HAP-1 (cell line): ENCODE measurements at regions not wholly inside any gene's neighbourhood (a gene's known extent, or its start where the extent isn't known, plus 50 kb on each side); places are given as distances from the start of the nearest gene placed in this dataset.

Experiments
- DNase-seq, 2 experiments: peaks; one replicate each; pipeline ENCODE4 v3.0.0-alpha.2; 2016 to 2020; ENCODE audit warnings: low spot score in 2 of 2
- H3K27me3 ChIP-seq: fragments of 250-450 bp; sonication (Bioruptor Pico); 2 replicates; pipeline ENCODE4 v1.5.1; 2020; ENCODE audit warnings: low read depth, mild to moderate bottlenecking, moderate library complexity
- H3K36me3 ChIP-seq: fragments of 250-450 bp; sonication (Bioruptor Pico); replicated peaks from 2 replicates; pipeline ENCODE4 v1.5.1; 2020; ENCODE audit warnings: mild to moderate bottlenecking
- H3K4me1 ChIP-seq: fragments of 250-450 bp; sonication (Bioruptor Pico); 2 replicates; pipeline ENCODE4 v1.5.1; 2020; ENCODE audit warnings: mild to moderate bottlenecking
- H3K4me3 ChIP-seq: fragments of 250-450 bp; sonication (Bioruptor Pico); 2 replicates; pipeline ENCODE4 v1.5.1; 2020; ENCODE audit warnings: mild to moderate bottlenecking, moderate library complexity
- H3K9me3 ChIP-seq: fragments of 250-450 bp; sonication (Bioruptor Pico); 2 replicates; pipeline ENCODE4 v1.5.1; 2020; ENCODE audit warnings: mild to moderate bottlenecking, moderate library complexity
- in situ Hi-C: fragments of 300-500 bp; cut with MboI; formaldehyde crosslinking; loops from 3 replicates; pipeline ENCODE4 v1.14.3; 2020; ENCODE audit warnings: low sequenced_read_pairs, inconsistent platforms, mixed read lengths

DNA sequence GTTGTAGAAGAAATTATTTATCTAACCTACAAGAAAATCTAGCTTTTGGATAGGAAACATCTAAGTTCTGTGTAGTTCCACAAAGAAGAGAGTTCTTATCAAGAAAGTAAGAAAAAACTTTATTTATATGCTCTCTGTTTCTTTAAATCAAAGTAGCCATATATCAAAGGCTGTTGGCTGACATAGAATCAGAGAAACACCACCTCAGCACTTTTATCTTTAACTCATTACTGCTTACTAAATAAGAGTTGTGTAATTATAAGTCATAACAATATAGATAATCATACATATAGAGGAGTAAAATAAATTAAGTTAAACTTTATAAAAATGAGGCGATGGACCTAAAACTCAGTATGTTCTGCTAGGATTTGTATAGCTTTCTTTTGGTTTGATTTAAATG, 570.6 kb downstream of the PCDH17 start:
- no peak for DNase-seq
- H3K4me3 ChIP-seq, result no peak overlapping the region
- H3K4me1 ChIP-seq, result no peaks in the 10 kb centered on the region
- no peaks in the 10 kb centered on the region for H3K36me3 ChIP-seq
- H3K9me3 ChIP-seq, result no peaks in the 10 kb centered on the region
- no peaks in the 10 kb centered on the region for H3K27me3 ChIP-seq
- in situ Hi-C loops, result no loop called here

DNA sequence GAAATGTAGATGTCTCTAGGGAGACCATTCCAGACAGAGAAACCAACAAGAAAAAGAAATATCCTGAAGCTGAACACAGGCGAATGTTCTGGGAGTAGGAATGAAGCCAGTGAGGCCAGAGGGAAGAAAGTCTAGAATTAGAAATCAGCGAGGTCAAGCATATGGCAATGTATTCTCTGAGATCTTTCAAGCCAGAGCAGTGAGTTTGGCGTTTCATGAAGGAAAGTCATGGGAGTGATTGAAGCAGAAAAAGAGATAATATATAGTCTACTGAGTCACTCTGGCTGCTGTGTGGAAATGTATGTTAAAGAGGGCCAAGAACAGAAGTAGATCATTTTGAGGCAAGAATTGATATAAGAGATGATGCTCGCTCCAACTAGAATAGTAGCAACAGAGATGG, 576.0 kb downstream of the PCDH17 start:
- Histone ChIP-seq H3K4me3 (no peak overlapping the region), H3K4me1 (no peaks in the 10 kb centered on the region), H3K9me3 (no peaks in the 10 kb centered on the region), H3K36me3 (no peaks in the 10 kb centered on the region), H3K27me3 (no peaks in the 10 kb centered on the region)
- in situ Hi-C loops, result no loop called here
- DNase-seq, result no peak

DNA sequence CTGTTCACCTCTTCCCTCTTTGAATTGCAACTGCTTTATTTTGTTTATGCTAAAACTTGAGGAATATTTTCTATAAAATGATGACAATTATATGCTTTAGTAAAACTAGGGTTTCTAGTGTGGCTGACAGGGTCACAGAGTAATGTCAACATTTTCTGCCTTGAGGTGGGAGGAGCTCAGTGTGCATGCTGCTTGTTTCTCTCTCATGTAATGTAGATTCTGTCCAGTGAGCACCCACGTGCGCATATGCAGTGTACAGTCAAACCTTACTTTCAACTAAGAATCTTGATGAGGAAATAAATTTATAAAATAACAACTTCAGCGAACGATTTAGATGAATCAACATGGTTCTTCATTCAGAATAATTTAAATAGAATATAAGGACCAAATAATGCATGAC, 603.9 kb downstream of the PCDH17 start:
- no peaks in the 10 kb centered on the region for H3K27me3 ChIP-seq
- H3K4me3 ChIP-seq, result no peak overlapping the region
- no peaks in the 10 kb centered on the region for H3K9me3 ChIP-seq
- in situ Hi-C loops, result no loop called here
- H3K4me1 ChIP-seq, result no peaks in the 10 kb centered on the region
- no peaks in the 10 kb centered on the region for H3K36me3 ChIP-seq
- no peak for DNase-seq

DNA sequence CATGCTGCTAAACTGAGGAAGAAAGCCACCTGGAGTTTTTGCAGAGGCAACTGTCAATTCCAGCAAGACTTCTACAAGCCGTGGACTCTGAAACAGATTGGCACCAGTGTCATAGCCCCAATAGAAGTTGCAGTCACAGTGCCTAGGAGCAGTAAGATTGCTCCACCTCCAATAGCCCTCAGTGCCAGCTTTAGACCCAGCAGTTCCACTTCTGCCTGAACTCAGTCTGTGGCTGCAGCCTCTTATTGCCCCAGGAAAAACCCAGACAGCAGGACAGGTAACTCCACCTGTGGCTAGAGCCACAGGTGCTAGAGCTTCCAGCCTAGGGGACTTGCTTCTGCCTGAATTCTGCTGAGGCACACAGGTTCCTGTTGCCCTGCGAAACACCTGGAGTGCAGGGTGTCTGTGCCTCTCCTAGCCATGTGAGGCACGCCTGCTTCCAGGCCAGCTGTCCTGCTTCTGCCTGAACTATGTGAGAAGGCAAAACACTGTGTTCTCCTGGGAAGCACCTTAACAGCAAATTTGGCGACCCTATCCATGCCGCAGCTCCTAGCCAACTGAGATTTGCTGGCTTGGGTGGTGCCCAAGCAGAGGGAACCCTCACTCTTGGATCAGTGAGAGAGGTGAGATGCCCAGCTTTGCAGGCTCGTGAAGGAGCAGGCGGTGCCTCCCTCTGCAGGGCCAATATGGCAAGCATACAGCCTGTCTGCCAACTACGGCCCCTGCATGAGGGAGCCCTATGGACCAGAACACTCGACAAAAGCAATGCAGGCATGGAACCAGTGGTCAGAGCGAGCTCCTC, 607.6 kb downstream of the PCDH17 start:
- Histone ChIP-seq H3K36me3 (no peaks in the 10 kb centered on the region), H3K4me1 (no peaks in the 10 kb centered on the region), H3K27me3 (no peaks in the 10 kb centered on the region), H3K9me3 (no peaks in the 10 kb centered on the region), H3K4me3 (no peak overlapping the region)
- DNase-seq, result no peak
- in situ Hi-C loops, result no loop called here

- DNase-seq, result no peak
- Histone ChIP-seq H3K4me1 (no peaks in the 10 kb centered on the region), H3K27me3 (no peaks in the 10 kb centered on the region), H3K4me3 (no peak overlapping the region), H3K9me3 (no peaks in the 10 kb centered on the region), H3K36me3 (no peaks in the 10 kb centered on the region)
- in situ Hi-C loops, result no loop called here
Measured at GRCh38 chr13:58239774-58240268, 608.3 kb downstream of the PCDH17 start.

DNA sequence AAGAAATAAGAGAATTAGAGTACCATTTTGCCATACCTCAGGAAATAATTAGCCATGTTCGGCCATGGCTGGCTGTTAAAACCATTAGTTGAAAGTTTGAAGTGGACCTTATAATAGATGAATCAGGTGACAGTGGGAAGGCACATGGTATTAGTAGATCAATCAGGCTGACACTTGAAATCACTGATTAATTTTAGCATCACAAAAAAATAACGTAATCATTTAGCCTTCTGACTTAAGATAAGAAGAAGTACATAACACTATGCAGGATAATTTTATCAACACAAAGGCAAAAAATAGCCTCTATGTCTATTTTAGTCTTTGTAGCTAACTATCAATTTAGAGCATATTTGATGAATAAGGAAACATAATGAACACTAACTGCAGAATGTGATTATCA, 615.5 kb downstream of the PCDH17 start:
- in situ Hi-C loops, result no loop called here
- Histone ChIP-seq H3K4me1 (no peaks in the 10 kb centered on the region), H3K9me3 (no peaks in the 10 kb centered on the region), H3K27me3 (no peaks in the 10 kb centered on the region), H3K4me3 (no peak overlapping the region), H3K36me3 (no peaks in the 10 kb centered on the region)
- DNase-seq, result no peak

GRCh38 chr13:58254943-58255342, 623.4 kb downstream of the PCDH17 start:
- no peak overlapping the region for H3K4me3 ChIP-seq
- in situ Hi-C loops, result no loop called here

GRCh38 chr13:58266271-58266670, 634.7 kb downstream of the PCDH17 start:
- in situ Hi-C loops, result no loop called here
- no peaks in the 10 kb centered on the region for H3K36me3 ChIP-seq
- no peaks in the 10 kb centered on the region for H3K4me1 ChIP-seq
- no peaks in the 10 kb centered on the region for H3K9me3 ChIP-seq
- no peak overlapping the region for H3K4me3 ChIP-seq
- no peaks in the 10 kb centered on the region for H3K27me3 ChIP-seq
- DNase-seq, result no peak

More at GRCh38 chr13:58254943-58255342, 623.4 kb downstream of the PCDH17 start:
- DNase-seq, result no peak
- Histone ChIP-seq H3K36me3 (no peaks in the 10 kb centered on the region), H3K27me3 (no peaks in the 10 kb centered on the region), H3K4me1 (no peaks in the 10 kb centered on the region), H3K9me3 (no peaks in the 10 kb centered on the region)

- Histone ChIP-seq H3K27me3 (no peaks in the 10 kb centered on the region), H3K4me3 (no peak overlapping the region), H3K9me3 (no peaks in the 10 kb centered on the region), H3K36me3 (no peaks in the 10 kb centered on the region), H3K4me1 (0 out of 2 replicates have a peak, but pooled peaks cover 4% of the 10 kb centered on the region)
- in situ Hi-C loops, result no loop called here
- DNase-seq, result no peak
Measured at GRCh38 chr13:58298556-58299135, 667.1 kb downstream of the PCDH17 start.

- Histone ChIP-seq H3K9me3 (no peaks in the 10 kb centered on the region), H3K27me3 (no peaks in the 10 kb centered on the region), H3K4me1 (0 out of 2 replicates have a peak, but pooled peaks cover 4% of the 10 kb centered on the region), H3K4me3 (no peak overlapping the region), H3K36me3 (no peaks in the 10 kb centered on the region)
- in situ Hi-C loops, result no loop called here
- no peak for DNase-seq
Measured at GRCh38 chr13:58300224-58300623, 668.7 kb downstream of the PCDH17 start.

DNA sequence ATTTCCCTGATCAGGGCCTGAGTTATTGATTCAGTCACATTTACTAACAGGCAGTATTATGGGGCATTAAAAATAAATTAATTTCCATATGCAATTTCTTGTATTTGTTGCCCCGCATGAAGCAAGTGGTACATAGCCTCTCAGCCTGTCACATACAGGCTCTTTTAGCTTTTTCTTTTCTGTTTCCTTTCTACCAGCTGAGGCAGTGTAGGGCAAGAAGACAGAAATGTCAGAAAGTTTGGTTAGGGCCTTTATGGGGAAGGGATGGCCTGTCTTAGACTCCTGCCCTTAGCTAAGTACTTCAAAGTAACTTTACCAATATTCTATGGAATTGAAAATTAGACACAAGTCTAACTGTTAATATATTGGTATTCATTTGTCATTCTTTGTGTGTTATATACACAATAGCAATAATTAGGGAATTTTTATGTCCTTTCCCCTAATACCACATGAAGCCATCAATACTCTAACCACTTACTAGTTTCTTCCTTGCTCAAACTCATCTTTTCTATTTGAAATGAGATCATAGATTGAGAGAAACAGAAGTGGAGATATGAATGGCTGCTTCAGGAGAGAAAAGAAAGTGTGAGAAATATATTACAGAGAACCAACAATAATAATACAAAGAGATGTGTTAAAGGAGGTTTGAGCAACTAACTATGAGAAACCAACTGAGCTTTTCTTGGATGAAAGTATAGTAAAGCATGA, 669.6 kb downstream of the PCDH17 start:
- no peak for DNase-seq
- in situ Hi-C loops, result no loop called here
- Histone ChIP-seq H3K27me3 (no peaks in the 10 kb centered on the region), H3K4me1 (0 out of 2 replicates have a peak, but pooled peaks cover 4% of the 10 kb centered on the region), H3K4me3 (no peak overlapping the region), H3K36me3 (no peaks in the 10 kb centered on the region), H3K9me3 (no peaks in the 10 kb centered on the region)

DNA sequence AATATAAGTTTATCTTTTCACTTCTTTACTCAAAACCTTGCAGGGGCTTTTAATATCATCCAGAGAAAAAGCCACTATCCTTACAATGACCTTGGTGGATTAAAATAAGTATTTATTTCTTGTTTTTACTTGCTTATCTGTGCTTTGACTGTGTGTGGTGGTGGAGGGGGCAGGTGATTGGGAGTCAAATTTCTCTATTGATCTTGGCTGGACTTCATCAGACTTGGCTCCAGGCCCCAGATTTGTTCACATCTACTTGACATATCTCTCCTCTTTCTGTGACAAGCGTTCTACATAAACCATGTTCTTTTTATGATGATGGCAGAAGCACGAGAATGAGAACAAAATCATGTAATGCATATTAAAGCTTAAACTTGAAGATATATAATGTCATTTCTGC, 670.8 kb downstream of the PCDH17 start:
- Histone ChIP-seq H3K27me3 (no peaks in the 10 kb centered on the region), H3K9me3 (no peaks in the 10 kb centered on the region), H3K4me3 (no peak overlapping the region), H3K4me1 (0 out of 2 replicates have a peak, but pooled peaks cover 2% of the 10 kb centered on the region), H3K36me3 (no peaks in the 10 kb centered on the region)
- in situ Hi-C loops, result no loop called here
- no peak for DNase-seq

- Histone ChIP-seq H3K4me3 (no peak overlapping the region), H3K27me3 (no peaks in the 10 kb centered on the region), H3K9me3 (no peaks in the 10 kb centered on the region), H3K36me3 (no peaks in the 10 kb centered on the region), H3K4me1 (no peaks in the 10 kb centered on the region)
- DNase-seq, result no peak
- in situ Hi-C loops, result no loop called here
Measured at GRCh38 chr13:58306062-58306461, 674.5 kb downstream of the PCDH17 start.

GRCh38 chr13:58313219-58313618, 681.7 kb downstream of the PCDH17 start:
- no peak for DNase-seq
- Histone ChIP-seq H3K27me3 (no peaks in the 10 kb centered on the region), H3K36me3 (no peaks in the 10 kb centered on the region), H3K4me1 (no peaks in the 10 kb centered on the region), H3K4me3 (no peak overlapping the region), H3K9me3 (no peaks in the 10 kb centered on the region)
- in situ Hi-C loops, result no loop called here
